ENCODE measurements at regions not wholly inside any gene's neighbourhood (a gene's known extent, or its start where the extent isn't known, plus 50 kb on each side); places are given as distances from the start of the nearest gene placed in this dataset.
"Not testable (repeated sequence)": the region's sequence is repeated elsewhere in the genome, so short reads cannot be mapped to it uniquely, and the experiment has no call there.

- H3K9me1 ChIP-seq (ENCODE audit: control insufficient read depth, insufficient read depth, low read length); H3K79me2 ChIP-seq (ENCODE audit: control insufficient read depth, insufficient read depth, low read length); H3K4me3 ChIP-seq; H2AFZ ChIP-seq (ENCODE audit: low read depth, low read length); ATAC-seq; H3K36me3 ChIP-seq (ENCODE audit: control insufficient read depth, insufficient read depth, low read length); FAIRE-seq; CTCF ChIA-PET (ENCODE audit: low intra/inter-chr PET ratio); H3K27ac ChIP-seq (ENCODE audit: extremely low read depth, low read depth, low read length); H3K27me3 ChIP-seq (ENCODE audit: control insufficient read depth in 2 of 2, insufficient read depth in 2 of 2, low read length in 2 of 2); DNase-seq (ENCODE audit: extremely low read depth in 1 of 4, low spot score in 3 of 4); in situ Hi-C loops (cut with MboI); intact Hi-C loops (cut with micrococcal nuclease); H4K20me1 ChIP-seq (replicated peaks; ENCODE audit: control insufficient read depth, insufficient read depth, low read length); POLR2A ChIA-PET; BruUV-seq (replicated peaks); H3K4me1 ChIP-seq (replicated peaks in 1 of 2; ENCODE audit: control insufficient read depth in 2 of 2, insufficient read depth in 2 of 2, low read length in 2 of 2); H3K9ac ChIP-seq (ENCODE audit: insufficient read depth in 1 of 2, low read depth in 2 of 2, low read length in 2 of 2); H3K4me2 ChIP-seq (ENCODE audit: insufficient read depth, low read length); H3K9me3 ChIP-seq (replicated peaks; ENCODE audit: control insufficient read depth, insufficient read depth, low read depth, low read length): not testable (repeated sequence)
- 0% methylated on average over 1 of the region's 1 CpG for WGBS (ENCODE audit: insufficient coverage, low coverage, missing lambda C conversion rate)
These were observed 248.5 kb upstream of the CADM2 start for GRCh38 chr3:84710288-84710687.

GRCh38 chr3:84717894-84718293 is 240.9 kb upstream of the CADM2 start:
- no peak for DNase-seq (ENCODE audit: extremely low read depth in 1 of 4, low spot score in 3 of 4)

More at GRCh38 chr3:84717894-84718293, 240.9 kb upstream of the CADM2 start:
- Histone ChIP-seq H3K36me3 (ENCODE audit: control insufficient read depth, insufficient read depth, low read length) (no peaks in the 10 kb centered on the region), H3K9me3 (replicated peaks; ENCODE audit: control insufficient read depth, insufficient read depth, low read depth, low read length) (no peaks in the 10 kb centered on the region), H3K79me2 (ENCODE audit: control insufficient read depth, insufficient read depth, low read length) (no peaks in the 10 kb centered on the region), H4K20me1 (replicated peaks; ENCODE audit: control insufficient read depth, insufficient read depth, low read length) (no peaks in the 10 kb centered on the region), H3K27ac (ENCODE audit: extremely low read depth, low read depth, low read length) (no peak overlapping the region), H3K9me1 (ENCODE audit: control insufficient read depth, insufficient read depth, low read length) (no peaks in the 10 kb centered on the region), H3K4me2 (ENCODE audit: insufficient read depth, low read length) (no peak overlapping the region), H3K27me3 (ENCODE audit: control insufficient read depth in 2 of 2, insufficient read depth in 2 of 2, low read length in 2 of 2) (no peaks in the 10 kb centered on the region), H3K4me3 (no peak overlapping the region), H2AFZ (ENCODE audit: low read depth, low read length) (no peak overlapping the region), H3K4me1 (replicated peaks in 1 of 2; ENCODE audit: control insufficient read depth in 2 of 2, insufficient read depth in 2 of 2, low read length in 2 of 2) (no peaks in the 10 kb centered on the region), H3K9ac (ENCODE audit: insufficient read depth in 1 of 2, low read depth in 2 of 2, low read length in 2 of 2) (no peak overlapping the region)
- WGBS (ENCODE audit: insufficient coverage, low coverage, missing lambda C conversion rate) = 0% methylated on average over 3 of the region's 3 CpGs
- FAIRE-seq (no peak), ATAC-seq (no peak)
- POLR2A ChIA-PET = no interaction called here
- no TSS peak for BruUV-seq (replicated peaks)
- no peak for TF ChIP-seq ZNF695 (CRISPR knock-in tag; IDR thresholded peaks at IDR 0.05)
- no peak for TF ChIP-seq BCOR (IDR thresholded peaks at IDR 0.05)
- TF ChIP-seq KDM1A (IDR thresholded peaks at IDR 0.05) = no peak
- no peak for TF ChIP-seq ZNF24 (IDR thresholded peaks at IDR 0.05)
- TF ChIP-seq GTF3C2 (IDR thresholded peaks at IDR 0.05; ENCODE audit: borderline replicate concordance, extremely low read depth, insufficient read length) = no peak
- no peak for TF ChIP-seq ZNF316 (IDR thresholded peaks at IDR 0.05)
- no peak for TF ChIP-seq SAP30 (IDR thresholded peaks at IDR 0.05; ENCODE audit: borderline replicate concordance, insufficient read depth, low read depth, low read length, poor library complexity, severe bottlenecking)
- no peak for TF ChIP-seq ZNF780A (CRISPR knock-in tag; IDR thresholded peaks at IDR 0.05)
- CTCF ChIA-PET (ENCODE audit: low intra/inter-chr PET ratio) = no interaction called here
- in situ Hi-C loops (cut with MboI) (no loop called here), intact Hi-C loops (cut with micrococcal nuclease) (no loop called here)
